ENCODE measurements at regions not wholly inside any gene's neighbourhood (a gene's known extent, or its start where the extent isn't known, plus 50 kb on each side); places are given as distances from the start of the nearest gene placed in this dataset.

- no peak for DNase-seq
Measured at GRCh38 chr3:28835249-28835648, 445.6 kb upstream of the RBMS3 start.

GRCh38 chr3:28835751-28836150 is 445.1 kb upstream of the RBMS3 start:
- no peak for DNase-seq

DNA sequence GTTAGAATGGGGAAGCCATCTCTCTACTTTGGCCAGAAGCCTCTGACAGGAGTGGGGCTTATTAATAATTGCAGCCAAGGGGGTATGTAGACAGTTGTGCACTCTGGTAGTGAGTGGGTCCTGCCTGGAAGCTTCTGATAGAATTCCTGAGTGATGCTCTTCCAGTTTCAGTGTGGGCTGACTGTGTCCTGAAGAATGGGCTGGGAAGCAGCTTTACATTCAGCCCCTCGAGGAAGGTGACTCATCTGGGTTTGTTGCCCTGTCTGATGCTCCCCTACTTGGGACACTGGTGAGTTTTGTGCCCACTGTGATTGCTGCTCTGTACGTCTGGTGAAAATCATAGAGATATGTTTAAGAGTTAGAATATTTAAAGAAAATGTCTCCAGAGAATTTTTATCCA is 444.7 kb upstream of the RBMS3 start:
- no peak for DNase-seq

DNA sequence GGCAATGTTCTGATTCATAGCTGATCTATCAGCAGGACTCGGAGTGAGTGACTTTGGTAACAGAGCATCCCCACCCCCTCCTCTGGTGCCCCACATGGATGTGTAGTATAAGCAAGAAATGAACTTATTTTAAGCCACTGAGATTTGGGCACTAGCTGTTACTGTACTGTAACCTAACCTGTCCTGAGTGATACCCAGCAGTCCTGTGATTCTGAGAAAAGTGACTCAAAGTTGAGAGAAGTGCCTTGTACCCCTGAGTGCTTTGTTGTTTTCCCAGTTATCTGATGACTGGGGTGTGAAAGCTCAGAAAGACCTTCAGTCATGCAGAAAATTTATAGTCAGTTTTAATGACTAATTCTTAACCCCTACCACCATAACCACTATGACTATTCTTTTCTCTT is 439.9 kb upstream of the RBMS3 start:
- no peak for DNase-seq

DNA sequence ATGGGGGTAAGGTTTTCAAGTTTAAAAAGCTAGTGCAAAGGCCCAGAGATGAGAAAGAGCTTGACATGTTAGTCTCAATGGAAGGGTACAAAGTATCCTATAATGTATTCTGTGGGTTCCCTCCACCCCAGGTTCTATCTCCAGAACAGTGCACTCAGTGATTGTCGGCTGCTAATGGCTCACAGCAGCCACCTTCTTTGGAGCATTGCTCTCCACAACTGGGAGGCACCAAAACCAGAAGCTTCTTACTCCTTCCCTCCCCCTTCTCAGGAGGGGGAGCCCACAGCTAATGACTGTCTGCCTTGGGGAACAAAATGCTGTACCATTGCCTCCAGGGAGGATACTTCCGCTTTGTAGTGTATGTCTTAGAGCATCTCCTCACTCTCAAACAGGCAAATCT is 439.4 kb upstream of the RBMS3 start:
- DNase-seq: no peak

GRCh38 chr3:28844298-28845005 is 436.4 kb upstream of the RBMS3 start:
- no peak for DNase-seq

- DNase-seq: no peak
Measured at GRCh38 chr3:28845006-28845324, 435.9 kb upstream of the RBMS3 start.

DNA sequence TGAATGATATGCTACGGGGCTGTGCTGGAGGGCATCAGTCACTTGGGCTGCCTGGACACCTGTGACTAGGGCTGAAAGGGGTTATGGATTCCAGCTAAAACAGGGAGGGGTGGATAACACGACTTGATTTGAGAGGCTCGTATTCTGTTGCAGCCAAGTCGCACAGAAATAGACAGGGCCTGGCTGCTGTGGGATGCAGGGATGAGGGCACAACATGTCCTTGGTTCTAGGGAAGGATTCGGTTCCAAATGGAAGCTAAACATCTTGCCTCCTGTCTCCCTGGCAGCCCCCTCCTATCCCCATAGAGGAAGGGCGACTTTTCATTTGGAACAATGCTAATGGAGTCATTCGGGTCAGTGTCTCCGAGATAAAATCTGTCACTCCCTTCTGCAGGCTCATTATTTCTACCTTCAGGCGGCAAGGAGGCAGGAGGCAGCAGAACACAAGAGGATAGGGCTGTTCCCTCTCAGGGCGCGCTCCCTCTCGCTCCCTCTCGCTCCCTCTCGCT is 433.8 kb upstream of the RBMS3 start:
- DNase-seq: no peak

- DNase-seq: no peak
Measured at GRCh38 chr3:28847736-28848135, 433.1 kb upstream of the RBMS3 start.

GRCh38 chr3:28850186-28850585 is 430.7 kb upstream of the RBMS3 start:
- DNase-seq: no peak

DNA sequence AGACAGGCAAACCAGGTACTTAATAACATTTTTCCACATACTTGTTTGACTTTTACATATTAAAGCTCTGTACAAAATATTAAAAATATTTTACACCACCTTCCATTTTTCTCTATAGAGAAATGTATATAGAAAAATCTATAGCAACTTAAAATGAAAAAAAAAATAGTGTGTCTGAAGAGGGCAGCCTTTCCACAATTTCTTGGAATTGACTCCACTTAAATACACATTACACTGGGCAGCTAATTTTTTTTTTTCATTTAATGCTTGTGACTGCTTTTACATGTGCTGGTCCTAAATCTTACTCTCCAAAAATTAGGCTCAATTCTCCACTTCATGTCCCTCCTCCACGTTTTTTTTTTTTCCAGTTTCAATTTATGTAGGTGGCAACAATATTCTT is 427.0 kb upstream of the RBMS3 start:
- DNase-seq: no peak

DNA sequence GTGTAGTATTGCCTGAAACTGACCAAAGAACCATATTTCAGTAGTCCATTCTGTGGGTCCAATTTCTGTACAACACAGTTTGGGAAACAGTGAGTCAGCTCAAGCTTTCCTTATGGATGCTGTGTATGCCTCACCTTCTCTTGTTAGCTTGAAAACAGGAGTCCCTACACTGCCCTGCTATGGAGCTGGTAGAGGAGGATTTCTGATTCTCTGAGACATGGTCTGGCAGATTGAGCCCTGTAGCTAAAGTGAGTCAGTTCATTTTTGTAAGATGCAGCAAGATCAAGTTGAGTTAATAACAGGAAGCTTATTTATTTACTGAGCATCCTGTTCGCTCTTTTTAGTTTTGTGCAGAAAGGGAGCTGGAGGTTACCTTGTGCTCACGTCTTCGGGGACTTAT is 424.1 kb upstream of the RBMS3 start:
- no peak for DNase-seq

- DNase-seq: no peak
Measured at GRCh38 chr3:28859897-28860296, 421.0 kb upstream of the RBMS3 start.

DNA sequence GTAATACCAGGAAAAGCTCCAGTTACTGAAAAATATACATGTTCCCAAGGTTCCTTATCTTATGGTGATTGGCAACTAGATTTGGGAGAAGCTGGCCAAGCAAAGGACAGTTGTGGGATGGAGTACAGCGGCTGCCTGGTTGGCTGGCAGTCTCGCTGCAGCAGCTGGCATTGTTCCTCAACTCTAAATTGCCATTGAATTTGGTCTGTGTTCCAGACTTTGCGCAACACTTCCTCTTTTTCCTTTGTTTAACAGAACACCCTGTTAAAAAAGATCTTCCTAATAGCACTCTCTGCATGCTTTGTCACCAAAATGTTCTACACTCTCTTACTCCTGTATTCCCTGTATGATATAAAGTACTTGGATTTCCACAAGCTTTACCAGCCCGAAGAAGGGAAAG is 420.6 kb upstream of the RBMS3 start:
- no peak for DNase-seq

DNA sequence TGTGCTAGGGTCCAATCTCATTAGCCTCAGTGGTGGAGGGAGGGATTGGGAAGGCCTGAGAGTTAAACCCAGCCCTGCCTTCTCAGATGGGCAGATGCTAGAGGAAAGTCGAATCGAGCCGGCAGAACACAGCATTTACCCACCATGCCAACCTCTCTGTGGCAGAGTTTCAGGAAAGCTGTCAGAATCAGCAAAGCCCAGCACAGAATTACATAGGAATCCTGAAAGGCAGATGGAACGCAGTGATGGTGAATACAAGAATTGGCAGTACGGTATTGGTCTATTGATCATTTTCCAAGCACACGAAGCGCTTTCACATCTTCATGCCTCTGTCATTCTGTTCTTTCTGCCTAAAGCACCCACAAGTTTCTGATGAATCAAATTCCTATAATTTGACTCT is 417.7 kb upstream of the RBMS3 start:
- no peak for DNase-seq

- DNase-seq: no peak
Measured at GRCh38 chr3:28867836-28868235, 413.0 kb upstream of the RBMS3 start.

DNA sequence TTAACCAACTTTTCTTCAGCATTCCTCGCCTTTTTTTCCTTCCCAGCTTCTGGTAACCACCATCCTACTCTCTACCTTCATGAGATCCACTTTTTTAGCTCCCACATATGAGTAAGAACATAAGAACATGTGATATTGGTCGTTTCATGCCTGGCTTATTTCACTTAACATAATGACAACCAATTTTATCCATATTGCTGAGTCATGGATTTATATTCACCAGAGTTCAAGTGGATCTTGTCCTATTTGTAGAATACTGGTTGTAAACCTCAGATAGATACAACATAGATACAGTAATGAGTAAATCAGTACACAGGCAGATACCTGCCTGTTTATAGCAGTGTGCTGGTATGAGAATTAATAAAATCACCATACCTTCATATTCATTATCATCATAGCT is 412.0 kb upstream of the RBMS3 start:
- DNase-seq: no peak

DNA sequence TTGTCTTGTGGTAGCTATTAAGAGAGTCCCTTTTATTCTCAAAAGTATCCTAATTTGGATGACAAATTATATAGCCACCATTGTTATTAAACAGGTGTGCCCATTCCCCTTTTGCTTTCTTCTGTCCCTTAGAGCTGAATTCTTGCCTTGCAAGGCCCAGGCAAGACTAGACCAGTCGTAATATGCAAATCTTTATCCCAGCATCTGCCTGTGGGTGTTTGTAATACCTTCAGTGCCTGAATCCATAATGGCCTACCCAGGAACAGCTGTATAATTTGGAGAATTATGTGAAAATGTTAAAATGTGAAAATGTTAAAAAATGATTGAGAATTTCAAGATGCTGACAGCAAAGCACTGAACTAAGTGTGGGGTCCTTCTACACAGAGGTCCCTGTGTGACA is 403.0 kb upstream of the RBMS3 start:
- no peak for DNase-seq

- DNase-seq: no peak
Measured at GRCh38 chr3:28890373-28890772, 390.5 kb upstream of the RBMS3 start.

GRCh38 chr3:28891485-28891884 is 389.4 kb upstream of the RBMS3 start:
- DNase-seq: no peak

GRCh38 chr3:28900301-28900700 is 380.6 kb upstream of the RBMS3 start:
- DNase-seq: no peak

DNA sequence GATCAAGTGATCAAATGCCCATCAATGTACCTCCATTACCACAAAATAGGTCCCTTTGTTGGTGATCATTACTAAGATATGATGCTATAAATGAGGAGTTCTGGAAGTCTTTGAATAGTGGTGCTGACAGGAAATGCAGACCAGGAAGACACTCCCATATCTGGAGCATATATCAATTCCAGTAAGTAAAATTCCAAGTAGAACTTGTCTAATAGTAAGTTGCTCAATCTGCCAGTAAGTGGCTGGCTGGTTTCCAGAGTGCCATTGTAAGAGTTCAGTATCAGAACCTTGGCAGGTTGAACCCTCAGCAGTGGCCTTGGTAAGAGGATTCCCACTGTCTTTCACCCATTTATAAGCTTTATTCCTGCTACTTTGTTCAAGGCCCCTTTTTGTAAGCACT is 379.9 kb upstream of the RBMS3 start:
- DNase-seq: no peak

DNA sequence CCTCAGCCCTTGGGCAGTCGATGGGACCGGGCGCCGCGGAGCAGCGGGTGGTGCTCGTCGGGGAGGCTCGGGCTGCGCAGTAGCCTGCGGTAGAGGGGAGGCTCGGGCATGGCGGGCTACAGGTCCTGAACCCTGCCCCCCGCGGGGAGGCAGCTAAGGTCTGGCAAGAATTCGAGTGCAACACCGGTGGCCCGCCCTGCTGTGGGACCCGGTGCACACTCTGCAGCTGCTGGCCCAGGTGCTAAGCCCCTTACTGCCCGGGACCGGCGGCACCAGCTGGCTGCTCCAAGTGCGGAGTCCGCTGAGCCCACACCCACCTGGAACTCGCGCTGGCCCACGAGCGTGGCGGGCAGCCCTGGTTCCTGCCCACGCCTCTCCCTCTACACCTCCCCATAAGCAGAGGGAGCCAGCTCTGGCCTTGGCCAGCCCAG is 377.7 kb upstream of the RBMS3 start:
- no peak for DNase-seq

DNA sequence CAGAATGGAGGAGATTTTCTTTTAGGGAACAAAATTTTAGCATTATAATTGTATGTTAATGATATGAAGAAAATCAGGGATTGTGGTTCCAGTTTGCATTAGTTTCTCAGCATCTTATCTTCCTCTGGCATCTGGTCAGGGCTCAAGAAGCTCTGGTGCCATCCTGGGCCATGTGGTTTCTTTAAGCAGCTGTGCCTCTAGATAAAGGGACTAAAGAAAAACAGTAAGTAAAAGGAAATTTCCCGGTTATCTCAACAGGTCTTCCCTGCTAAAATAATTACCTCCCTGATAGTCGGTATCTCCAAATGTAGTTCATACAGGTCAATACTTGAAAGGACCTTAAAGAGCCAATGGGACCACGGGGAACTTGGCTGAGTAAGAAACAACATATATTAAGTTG is 375.1 kb upstream of the RBMS3 start:
- no peak for DNase-seq

DNA sequence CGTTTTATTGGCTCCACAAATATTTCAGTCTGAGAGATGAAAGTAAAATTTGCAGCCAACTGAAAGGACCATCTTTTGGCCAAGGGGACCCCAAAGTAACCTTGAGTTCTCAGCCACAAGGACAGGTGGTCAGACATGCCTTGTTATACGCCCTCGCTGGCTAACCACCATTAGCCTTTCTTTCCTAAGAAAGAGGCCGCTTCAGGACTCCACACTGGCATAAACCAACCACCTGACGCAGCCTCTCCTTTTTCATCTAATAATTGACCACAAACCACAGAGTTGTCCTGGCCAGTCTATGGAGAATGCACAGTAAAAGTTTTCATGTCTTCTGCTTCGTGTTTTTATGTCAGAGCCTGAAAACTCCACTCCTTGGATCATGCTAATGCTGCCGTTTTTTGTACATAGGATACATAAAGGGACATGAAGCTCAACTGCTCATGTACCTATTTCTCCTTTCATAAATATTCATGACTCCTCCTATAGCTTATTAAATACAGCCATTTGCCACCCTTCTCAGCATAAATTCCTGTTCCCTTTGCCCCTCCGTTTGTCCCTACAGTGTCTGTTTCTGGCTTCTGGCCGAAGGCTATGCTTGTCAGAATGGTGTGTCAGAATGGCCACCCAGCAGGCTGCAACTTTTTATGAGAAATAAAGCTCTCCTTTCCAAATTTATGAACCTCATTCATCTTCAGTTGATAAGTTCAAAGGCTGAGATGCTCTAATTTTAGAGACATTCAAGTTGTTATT is 374.1 kb upstream of the RBMS3 start:
- DNase-seq: no peak

All from DMS153 (cell line).